NOMO-1 treated with DMSO at 0.1 percent for 48 hours (cell line): ENCODE measurements at regions not wholly inside any gene's neighbourhood (a gene's known extent, or its start where the extent isn't known, plus 50 kb on each side); places are given as distances from the start of the nearest gene placed in this dataset.

Experiments
- DNase-seq: peaks from one replicate; lab custom pipeline; 2025; ENCODE audit not compliant: unreplicated experiment; lab: John Stamatoyannopoulos, UW

- peak; percentile 44 for DNase-seq
Measured at GRCh38 chr3:135460273-135460672, 505.3 kb upstream of the PPP2R3A start.

- DNase-seq = no peak
Measured at GRCh38 chr3:135471911-135472310, 493.6 kb upstream of the PPP2R3A start.

- no peak for DNase-seq
Measured at GRCh38 chr3:135473449-135473848, 492.1 kb upstream of the PPP2R3A start.

- DNase-seq = no peak
Measured at GRCh38 chr3:135487261-135487660, 478.3 kb upstream of the PPP2R3A start.

- no peak for DNase-seq
Measured at GRCh38 chr3:135490219-135490915, 475.2 kb upstream of the PPP2R3A start.

- no peak for DNase-seq
Measured at GRCh38 chr3:135491491-135492205, 473.9 kb upstream of the PPP2R3A start.

GRCh38 chr3:135495891-135496290 is 469.6 kb upstream of the PPP2R3A start:
- DNase-seq = no peak

GRCh38 chr3:135497979-135498378 is 467.5 kb upstream of the PPP2R3A start:
- DNase-seq = no peak

GRCh38 chr3:135499426-135499825 is 466.1 kb upstream of the PPP2R3A start:
- no peak for DNase-seq

- DNase-seq = peak; percentile 68
Measured at GRCh38 chr3:135500034-135500433, 465.5 kb upstream of the PPP2R3A start.

GRCh38 chr3:135503065-135503759 is 462.3 kb upstream of the PPP2R3A start:
- no peak for DNase-seq

- peak; percentile 81 for DNase-seq
Measured at GRCh38 chr3:135503760-135504686, 461.5 kb upstream of the PPP2R3A start.

- peak; percentile 6 for DNase-seq
Measured at GRCh38 chr3:135513106-135514059, 452.1 kb upstream of the PPP2R3A start.

GRCh38 chr3:135514060-135514448 is 451.5 kb upstream of the PPP2R3A start:
- no peak for DNase-seq

GRCh38 chr3:135516143-135516542 is 449.4 kb upstream of the PPP2R3A start:
- no peak for DNase-seq

GRCh38 chr3:135528413-135529015 is 437.0 kb upstream of the PPP2R3A start:
- DNase-seq = no peak

- DNase-seq = no peak
Measured at GRCh38 chr3:135532021-135532420, 433.5 kb upstream of the PPP2R3A start.

- DNase-seq = no peak
Measured at GRCh38 chr3:135538123-135538522, 427.4 kb upstream of the PPP2R3A start.

GRCh38 chr3:135539351-135539750 is 426.2 kb upstream of the PPP2R3A start:
- DNase-seq = no peak
